ENCODE measurements at regions not wholly inside any gene's neighbourhood (a gene's known extent, or its start where the extent isn't known, plus 50 kb on each side); places are given as distances from the start of the nearest gene placed in this dataset.

GRCh38 chr4:14334166-14334565 lies 668.1 kb upstream of the CPEB2 start:
- no peaks in the 10 kb centered on the region for H3K4me1 ChIP-seq
- DNase-seq: no peak
- no peaks in the 10 kb centered on the region for H3K36me3 ChIP-seq
- no peak overlapping the region for H3K4me3 ChIP-seq
- TF ChIP-seq POLR2A (IDR thresholded peaks at IDR 0.05) (no peak), POLR2AphosphoS5 (IDR thresholded peaks at IDR 0.05) (no peak)
- intact Hi-C loops (cut with DNase I; ENCODE audit: low total_unique reads): no loop called here
- peaks cover 0 to 9% (median 0%) of the 10 kb centered on the region in 8 donors for H3K9me3 ChIP-seq
- H3K27me3 ChIP-seq (replicated peaks in 1 of 7): no peaks in the 10 kb centered on the region
- no peak overlapping the region for H3K27ac ChIP-seq

GRCh38 chr4:14335872-14336271 lies 666.4 kb upstream of the CPEB2 start:
- TF ChIP-seq POLR2AphosphoS5 (IDR thresholded peaks at IDR 0.05): no peak
- no peak for TF ChIP-seq POLR2A (IDR thresholded peaks at IDR 0.05)
- no peak for TF ChIP-seq CTCF (IDR thresholded peaks at IDR 0.05 in 8 of 11, conservative IDR thresholded peaks at IDR 0.05 in 3 of 11)
- Histone ChIP-seq H3K36me3 (no peaks in the 10 kb centered on the region), H3K9me3 (peaks cover 0 to 9% (median 0%) of the 10 kb centered on the region in 8 donors), H3K4me3 (no peak overlapping the region), H3K27ac (no peak overlapping the region), H3K4me1 (no peaks in the 10 kb centered on the region), H3K27me3 (replicated peaks in 1 of 7) (no peaks in the 10 kb centered on the region)
- no peak for DNase-seq
- intact Hi-C loops (cut with DNase I; ENCODE audit: low total_unique reads): no loop called here
- 86 to 94% (median 91%) methylated on average over 3 of the region's 3 CpGs for WGBS, 5 donors

GRCh38 chr4:14336656-14337055 lies 665.6 kb upstream of the CPEB2 start:
- intact Hi-C loops (cut with DNase I; ENCODE audit: low total_unique reads): no loop called here
- WGBS, 5 donors: 39 to 79% (median 66%) methylated on average over 2 of the region's 2 CpGs
- TF ChIP-seq POLR2AphosphoS5 (IDR thresholded peaks at IDR 0.05) (no peak), POLR2A (IDR thresholded peaks at IDR 0.05) (no peak), CTCF (IDR thresholded peaks at IDR 0.05 in 8 of 11, conservative IDR thresholded peaks at IDR 0.05 in 3 of 11) (no peak)
- no peaks in the 10 kb centered on the region for H3K36me3 ChIP-seq
- peaks cover 0 to 9% (median 0%) of the 10 kb centered on the region in 8 donors for H3K9me3 ChIP-seq
- no peaks in the 10 kb centered on the region for H3K27me3 ChIP-seq (replicated peaks in 1 of 7)
- H3K4me3 ChIP-seq: no peak overlapping the region
- no peak overlapping the region for H3K27ac ChIP-seq
- DNase-seq: no peak
- H3K4me1 ChIP-seq: no peaks in the 10 kb centered on the region

- no peaks in the 10 kb centered on the region for H3K4me1 ChIP-seq
- TF ChIP-seq CTCF (IDR thresholded peaks at IDR 0.05 in 8 of 11, conservative IDR thresholded peaks at IDR 0.05 in 3 of 11) (no peak), POLR2A (IDR thresholded peaks at IDR 0.05) (no peak), POLR2AphosphoS5 (IDR thresholded peaks at IDR 0.05) (no peak)
- DNase-seq: no peak
- no peak overlapping the region for H3K27ac ChIP-seq
- no peaks in the 10 kb centered on the region for H3K27me3 ChIP-seq (replicated peaks in 1 of 7)
- intact Hi-C loops (cut with DNase I; ENCODE audit: low total_unique reads): no loop called here
- H3K9me3 ChIP-seq: peaks cover 0 to 9% (median 0%) of the 10 kb centered on the region in 8 donors
- H3K4me3 ChIP-seq: no peak overlapping the region
- no peaks in the 10 kb centered on the region for H3K36me3 ChIP-seq
- WGBS, 5 donors: 55 to 77% (median 66%) methylated on average over 2 of the region's 2 CpGs
These were observed 664.2 kb upstream of the CPEB2 start for GRCh38 chr4:14337892-14338584.

Measured in spleen (tissue), 11 donors.